IPS DF 6.9 (cell line): ENCODE measurements at regions not wholly inside any gene's neighbourhood (a gene's known extent, or its start where the extent isn't known, plus 50 kb on each side); places are given as distances from the start of the nearest gene placed in this dataset.
"Not testable (repeated sequence)": the region's sequence is repeated elsewhere in the genome, so short reads cannot be mapped to it uniquely, and the experiment has no call there.

Source experiments
- DNase-seq: peaks from one replicate; pipeline ENCODE4 v3.0.0-alpha.2; 2013; ENCODE audit warnings: low read depth, low spot score
- H3K27ac ChIP-seq: one replicate; pipeline ENCODE4 v1.5.1; 2013; ENCODE audit warnings: low read length, control low read depth
- H3K27me3 ChIP-seq: 2 replicates; pipeline ENCODE4 v1.6.1; 2013; ENCODE audit warnings: mild to moderate bottlenecking, low read length; ENCODE audit not compliant: control insufficient read depth, insufficient read depth
- H3K36me3 ChIP-seq: 2 replicates; pipeline ENCODE4 v1.6.1; 2013; ENCODE audit warnings: low read length; ENCODE audit not compliant: control insufficient read depth, insufficient read depth
- H3K4me1 ChIP-seq: 2 replicates; pipeline ENCODE4 v1.6.1; 2013; ENCODE audit warnings: low read length; ENCODE audit not compliant: control insufficient read depth, insufficient read depth
- H3K4me3 ChIP-seq: 2 replicates; pipeline ENCODE4 v1.5.1; 2013; ENCODE audit warnings: mild to moderate bottlenecking, low read length
- H3K9me3 ChIP-seq: 2 replicates; pipeline ENCODE4 v1.6.1; 2013; ENCODE audit warnings: low read length, inconsistent platforms; ENCODE audit not compliant: control insufficient read depth, insufficient read depth
- WGBS: extraction: QIAGEN DNeasy Blood & Tissue Kit; methylation state at CpG from one replicate; pipeline ENCODE4 v1.1.7; 2013; ENCODE audit warnings: mixed read lengths, missing lambda C conversion rate; ENCODE audit not compliant: insufficient read length, insufficient coverage; 5-methylcytosine and 5-hydroxymethylcytosine counted together

DNA sequence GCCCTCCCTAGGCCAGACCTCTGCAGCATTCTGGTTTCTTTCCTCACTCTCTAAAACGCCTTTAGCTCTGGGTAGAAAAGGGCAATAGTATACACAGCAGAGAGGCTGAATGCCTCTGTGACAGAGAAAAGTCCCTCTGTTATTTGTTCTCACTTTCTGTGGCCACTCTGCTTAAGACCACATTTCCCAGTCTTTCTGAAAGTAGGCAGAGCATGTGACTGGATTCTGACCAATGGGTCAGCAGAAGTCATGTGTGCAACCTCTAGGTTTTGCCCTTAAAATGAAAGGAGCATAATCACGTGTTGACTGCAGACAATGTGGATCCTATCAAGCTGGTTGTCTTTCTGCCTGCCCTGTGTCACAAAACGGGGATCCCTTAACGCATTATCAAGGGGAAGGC is 79.7 kb upstream of the MARK1 start:
- WGBS, result no CpG with 5 or more reads among the region's 4 CpGs
- Histone ChIP-seq H3K36me3 (no peaks in the 10 kb centered on the region), H3K4me1 (no peaks in the 10 kb centered on the region), H3K27ac (no peak overlapping the region), H3K4me3 (no peak overlapping the region), H3K27me3 (no peaks in the 10 kb centered on the region), H3K9me3 (no peaks in the 10 kb centered on the region)
- no peak for DNase-seq

DNA sequence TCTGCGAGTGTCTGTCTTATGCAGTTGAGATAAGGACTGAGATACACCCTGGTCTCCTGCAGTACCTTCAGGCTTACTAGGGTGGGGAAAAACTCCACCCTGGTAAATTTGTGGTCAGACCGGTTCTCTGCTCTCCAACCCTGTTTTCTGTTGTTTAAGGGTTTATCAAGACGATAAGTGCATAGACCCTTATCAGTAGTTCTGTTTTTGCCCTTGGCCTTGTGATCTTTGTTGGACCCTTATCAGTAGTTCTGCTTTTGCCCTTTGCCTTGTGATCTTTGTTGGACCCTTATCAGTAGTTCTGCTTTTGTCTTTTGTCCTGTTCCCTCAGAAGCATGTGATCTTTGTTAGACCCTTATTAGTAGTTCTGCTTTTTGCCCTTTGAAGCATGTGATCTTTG is 83.3 kb upstream of the MARK1 start:
- not testable (repeated sequence) for H3K27ac ChIP-seq, H3K9me3 ChIP-seq, DNase-seq, H3K27me3 ChIP-seq, H3K36me3 ChIP-seq, H3K4me3 ChIP-seq, H3K4me1 ChIP-seq
- WGBS, result no CpG with 5 or more reads among the region's 3 CpGs

DNA sequence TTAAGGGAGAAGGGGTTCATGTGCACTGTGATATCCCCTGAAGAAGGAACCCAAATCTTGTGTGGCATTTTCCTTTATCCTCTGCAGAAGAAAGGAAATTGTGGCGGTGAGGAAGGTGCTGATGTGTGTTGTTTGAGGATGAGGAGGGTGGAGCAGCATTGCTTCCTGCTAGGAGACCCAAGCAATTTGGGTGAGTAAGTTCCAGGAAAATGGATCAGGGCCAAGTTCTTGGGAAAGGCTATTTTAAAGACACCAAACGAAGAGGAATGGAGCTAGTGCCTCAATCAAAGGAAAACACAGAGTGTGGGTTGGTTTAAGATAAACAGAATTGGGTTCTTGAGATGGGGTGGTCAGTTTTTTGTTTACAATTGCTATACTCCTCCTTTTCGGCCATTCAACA is 86.7 kb upstream of the MARK1 start:
- H3K36me3 ChIP-seq, result no peaks in the 10 kb centered on the region
- WGBS, result no CpG with 5 or more reads among the region's 3 CpGs
- no peaks in the 10 kb centered on the region for H3K9me3 ChIP-seq
- no peaks in the 10 kb centered on the region for H3K4me1 ChIP-seq
- no peaks in the 10 kb centered on the region for H3K27me3 ChIP-seq
- no peak overlapping the region for H3K27ac ChIP-seq
- no peak for DNase-seq
- no peak overlapping the region for H3K4me3 ChIP-seq

DNA sequence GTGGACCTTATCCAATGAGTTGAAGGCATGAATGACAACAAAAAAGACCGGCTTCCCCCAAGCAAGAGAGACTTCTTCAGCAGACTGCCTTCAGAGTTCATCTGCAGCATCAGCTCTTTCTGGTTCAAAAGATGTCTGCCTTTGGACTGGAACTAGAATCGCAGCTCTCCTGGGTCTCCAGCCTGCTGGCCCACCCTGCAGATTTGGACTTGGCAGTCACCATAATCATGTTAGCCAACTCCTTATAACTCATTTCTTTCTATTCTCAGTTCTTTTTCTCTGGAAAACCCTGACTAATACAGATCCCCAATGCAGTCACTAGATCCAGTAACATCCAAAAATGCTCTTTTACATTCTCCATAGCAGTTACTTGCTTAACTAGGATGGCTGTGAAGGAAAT is 89.2 kb upstream of the MARK1 start:
- Histone ChIP-seq H3K36me3 (no peaks in the 10 kb centered on the region), H3K27ac (no peak overlapping the region), H3K4me1 (no peaks in the 10 kb centered on the region), H3K9me3 (no peaks in the 10 kb centered on the region), H3K4me3 (no peak overlapping the region), H3K27me3 (no peaks in the 10 kb centered on the region)
- no peak for DNase-seq
- no CpG with 5 or more reads among the region's 2 CpGs for WGBS

DNA sequence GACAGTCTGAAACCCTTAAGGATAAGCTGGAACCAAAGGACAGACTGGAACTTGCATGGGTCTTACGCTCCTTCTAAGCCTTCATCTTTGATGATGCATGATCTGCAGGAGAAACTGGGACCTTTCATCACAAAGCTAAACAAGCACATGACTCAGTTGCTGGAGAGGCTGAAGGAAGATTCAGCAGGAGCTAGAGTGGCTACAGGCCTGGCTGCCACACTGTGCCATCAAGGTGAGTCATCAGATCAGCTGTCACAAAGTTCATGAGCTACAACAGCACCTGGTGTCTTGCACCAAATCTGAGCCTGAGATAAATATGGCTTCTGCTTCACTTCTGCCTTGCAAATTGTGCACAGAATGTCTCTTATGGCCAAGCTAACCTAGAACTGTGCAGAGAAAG is 95.5 kb upstream of the MARK1 start:
- Histone ChIP-seq H3K27me3 (no peaks in the 10 kb centered on the region), H3K9me3 (no peaks in the 10 kb centered on the region), H3K4me1 (peaks cover 1% of the 10 kb centered on the region; the same call in 1 of the 2 replicates), H3K4me3 (no peak overlapping the region), H3K27ac (no peak overlapping the region), H3K36me3 (no peaks in the 10 kb centered on the region)
- DNase-seq, result no peak
- no CpG with 5 or more reads among the region's 1 CpG for WGBS

DNA sequence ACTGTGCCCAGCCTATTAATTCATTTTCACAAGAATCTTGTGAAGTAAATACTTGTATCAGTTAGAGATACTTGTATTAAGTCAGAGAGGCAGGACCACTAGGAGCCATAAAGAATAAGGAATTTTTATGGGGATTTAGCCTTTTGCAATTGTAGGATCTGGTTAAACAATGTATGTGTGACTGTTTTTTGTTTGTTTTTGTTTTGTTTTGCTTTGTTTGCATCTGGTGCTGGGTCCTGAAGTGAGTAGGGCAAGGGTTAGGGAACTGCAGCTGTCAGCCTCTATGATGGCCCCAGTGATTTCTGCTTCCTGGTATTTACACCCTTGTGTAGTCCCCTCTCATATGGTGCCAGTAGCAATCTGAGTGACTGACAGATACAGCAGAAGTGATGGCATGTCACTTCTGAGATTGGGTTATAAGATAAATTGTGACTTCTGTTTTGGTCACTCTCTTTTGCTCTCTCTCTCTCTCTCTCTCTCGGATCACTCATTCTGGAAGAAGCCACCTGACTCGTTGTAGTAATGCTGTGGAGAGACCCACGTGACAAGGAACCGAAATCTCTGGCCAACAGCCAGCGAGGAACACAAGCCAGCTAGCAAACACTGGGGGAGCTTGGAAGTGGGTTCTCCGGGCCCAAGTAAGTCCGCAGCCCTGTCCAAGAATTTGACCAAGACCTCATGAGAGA is 96.2 kb upstream of the MARK1 start:
- Histone ChIP-seq H3K4me1 (peaks cover 1% of the 10 kb centered on the region; the same call in 1 of the 2 replicates), H3K36me3 (no peaks in the 10 kb centered on the region), H3K27me3 (no peaks in the 10 kb centered on the region), H3K9me3 (no peaks in the 10 kb centered on the region), H3K4me3 (no peak overlapping the region), H3K27ac (no peak overlapping the region)
- no CpG with 5 or more reads among the region's 7 CpGs for WGBS
- no peak for DNase-seq

DNA sequence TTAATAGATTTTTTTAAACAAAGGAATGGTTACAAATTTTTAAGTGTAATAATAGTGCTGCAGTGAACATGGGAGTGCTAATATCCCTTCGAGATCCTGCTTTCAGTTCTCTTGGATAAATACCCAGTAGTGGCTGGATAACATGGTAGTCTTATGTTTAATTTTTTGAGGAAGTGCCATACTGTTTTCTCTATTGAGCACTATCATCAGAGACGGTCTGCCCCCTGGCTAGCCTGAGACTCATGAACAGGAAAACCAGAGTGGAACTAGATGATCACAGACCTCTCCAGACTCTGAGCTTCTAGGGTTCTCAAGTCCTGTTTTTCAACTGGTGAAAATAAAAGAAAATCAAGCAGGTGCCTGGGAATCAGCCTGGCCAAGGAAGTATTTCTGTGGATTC is 97.3 kb upstream of the MARK1 start:
- Histone ChIP-seq H3K27me3 (no peaks in the 10 kb centered on the region), H3K4me3 (no peak overlapping the region), H3K4me1 (peaks cover 1% of the 10 kb centered on the region; the same call in 1 of the 2 replicates), H3K36me3 (no peaks in the 10 kb centered on the region), H3K9me3 (no peaks in the 10 kb centered on the region), H3K27ac (no peak overlapping the region)
- WGBS, result no CpG with 5 or more reads among the region's 2 CpGs
- no peak for DNase-seq

DNA sequence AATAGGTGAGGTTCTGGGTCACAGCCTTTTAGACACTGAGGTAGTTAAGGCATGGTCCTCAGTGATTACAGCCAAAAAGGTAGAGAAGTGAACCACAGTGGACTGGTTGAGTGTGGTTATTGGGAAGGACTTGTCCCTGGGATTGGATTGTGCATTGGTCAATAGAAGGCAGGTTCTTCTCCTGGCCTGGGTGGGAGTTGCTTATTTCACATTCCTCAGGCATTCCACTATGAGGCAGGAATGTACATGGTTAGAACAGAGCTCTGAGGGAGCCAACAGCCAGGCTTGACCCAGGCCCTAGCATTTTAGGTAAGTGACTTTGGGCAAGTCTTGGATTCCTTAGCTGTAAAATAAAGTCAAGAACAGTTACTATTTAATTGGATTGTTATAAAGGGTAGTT is 97.9 kb upstream of the MARK1 start:
- no peaks in the 10 kb centered on the region for H3K36me3 ChIP-seq
- no peak overlapping the region for H3K4me3 ChIP-seq
- no peaks in the 10 kb centered on the region for H3K27me3 ChIP-seq
- peaks cover 1% of the 10 kb centered on the region; the same call in 1 of the 2 replicates for H3K4me1 ChIP-seq
- no peaks in the 10 kb centered on the region for H3K9me3 ChIP-seq
- H3K27ac ChIP-seq, result no peak overlapping the region
- no peak for DNase-seq

DNA sequence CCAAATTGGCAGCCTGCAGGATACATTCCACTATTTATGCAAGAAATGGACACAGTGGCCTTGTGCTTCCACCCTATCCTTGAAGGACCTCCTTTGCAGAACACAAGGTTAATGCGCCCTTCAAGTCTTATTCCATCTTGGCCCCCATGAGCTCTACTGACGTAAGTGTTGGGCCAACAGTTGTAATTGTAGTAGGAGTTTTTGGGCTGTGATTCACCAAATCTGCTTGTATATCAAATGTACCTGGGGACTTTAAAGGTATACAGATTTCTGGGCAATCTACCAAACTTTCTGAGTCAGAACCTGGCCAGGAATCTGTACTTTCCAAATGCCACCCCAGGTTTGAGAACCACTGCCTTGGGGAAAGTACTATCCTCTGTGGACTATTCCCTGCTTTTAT is 100.9 kb upstream of the MARK1 start:
- no peak overlapping the region for H3K27ac ChIP-seq
- H3K36me3 ChIP-seq, result no peaks in the 10 kb centered on the region
- H3K4me1 ChIP-seq, result peaks cover 1% of the 10 kb centered on the region; the same call in 1 of the 2 replicates
- no peaks in the 10 kb centered on the region for H3K9me3 ChIP-seq
- WGBS, result no CpG with 5 or more reads among the region's 2 CpGs
- H3K4me3 ChIP-seq, result no peak overlapping the region
- no peak for DNase-seq
- H3K27me3 ChIP-seq, result no peaks in the 10 kb centered on the region

DNA sequence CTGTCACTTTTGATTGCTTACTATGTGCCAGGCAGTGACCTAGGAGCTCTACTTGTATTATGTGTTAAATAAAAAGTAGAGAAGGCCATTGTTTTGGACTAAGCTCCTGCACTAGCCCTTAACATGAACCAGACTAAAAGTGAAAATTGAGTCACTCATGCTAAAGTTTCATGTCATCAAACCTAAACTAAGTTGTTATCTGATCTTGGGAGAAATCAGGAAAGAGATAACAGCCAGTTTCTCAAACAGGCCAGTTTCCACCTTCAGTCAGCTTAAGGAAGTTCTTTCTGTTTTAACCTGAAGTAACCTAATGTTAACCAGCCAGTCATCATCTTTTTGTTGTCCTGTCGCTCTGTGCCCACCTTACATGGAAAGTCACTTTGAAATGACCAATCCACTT is 102.1 kb upstream of the MARK1 start:
- WGBS, result no CpG with 5 or more reads among the region's 1 CpG
- Histone ChIP-seq H3K36me3 (no peaks in the 10 kb centered on the region), H3K27me3 (no peaks in the 10 kb centered on the region), H3K4me1 (peaks cover 1% of the 10 kb centered on the region; the same call in 1 of the 2 replicates), H3K27ac (no peak overlapping the region), H3K9me3 (no peaks in the 10 kb centered on the region), H3K4me3 (no peak overlapping the region)
- DNase-seq, result no peak

DNA sequence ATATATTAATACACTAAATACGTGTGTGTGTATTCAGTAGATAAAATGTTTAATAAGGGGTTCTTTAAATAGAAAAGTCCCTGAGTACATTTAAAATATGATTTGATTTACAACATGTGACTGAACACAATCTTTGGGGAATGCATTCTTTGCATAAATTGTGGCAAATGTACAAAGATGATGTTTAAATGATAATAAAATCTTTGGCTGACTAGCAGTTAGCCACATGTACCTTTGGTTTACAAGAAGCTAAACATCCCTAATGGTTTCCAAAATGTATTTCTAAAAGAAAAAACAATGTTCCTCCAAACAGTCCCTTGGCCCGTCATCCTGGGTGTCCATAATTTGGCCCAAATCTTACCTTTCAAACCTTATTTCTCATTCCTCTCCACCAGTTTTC is 106.4 kb upstream of the MARK1 start:
- H3K36me3 ChIP-seq, result no peaks in the 10 kb centered on the region
- no peaks in the 10 kb centered on the region for H3K4me1 ChIP-seq
- DNase-seq, result no peak
- no peak overlapping the region for H3K4me3 ChIP-seq
- H3K27me3 ChIP-seq, result no peaks in the 10 kb centered on the region
- no CpG with 5 or more reads among the region's 2 CpGs for WGBS
- H3K9me3 ChIP-seq, result no peaks in the 10 kb centered on the region
- no peak overlapping the region for H3K27ac ChIP-seq
